ENCODE measurements at regions not wholly inside any gene's neighbourhood (a gene's known extent, or its start where the extent isn't known, plus 50 kb on each side); places are given as distances from the start of the nearest gene placed in this dataset.
"Not testable (repeated sequence)": the region's sequence is repeated elsewhere in the genome, so short reads cannot be mapped to it uniquely, and the experiment has no call there.

GRCh38 chr19:28303502-28303901 lies 909.4 kb downstream of the UQCRFS1 start:
- no peak for DNase-seq (ENCODE audit: low spot score)

DNA sequence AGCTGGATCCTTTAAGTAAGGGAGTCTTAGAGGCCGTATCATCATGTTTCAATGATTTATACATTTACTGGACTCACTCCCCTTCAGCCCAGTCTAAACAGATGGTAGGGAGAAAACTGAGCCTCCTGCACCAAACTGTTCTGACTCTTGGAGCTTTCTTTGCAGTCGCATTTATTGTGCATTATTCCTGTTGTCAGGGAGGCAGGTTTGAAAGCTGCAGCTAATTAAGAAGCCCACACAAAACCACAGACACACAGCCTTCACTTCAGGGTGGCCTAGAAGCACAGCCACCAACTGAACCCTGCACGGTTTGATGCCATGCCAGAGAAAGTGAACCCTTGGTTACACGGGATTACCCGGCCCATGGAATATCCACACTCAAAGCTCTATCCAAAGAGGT lies 911.0 kb downstream of the UQCRFS1 start:
- no peak for DNase-seq (ENCODE audit: low spot score)

GRCh38 chr19:28301463-28301862 lies 911.5 kb downstream of the UQCRFS1 start:
- DNase-seq (ENCODE audit: low spot score), result no peak

- DNase-seq (ENCODE audit: low spot score), result no peak
These were observed 913.3 kb downstream of the UQCRFS1 start for GRCh38 chr19:28299649-28300048.

DNA sequence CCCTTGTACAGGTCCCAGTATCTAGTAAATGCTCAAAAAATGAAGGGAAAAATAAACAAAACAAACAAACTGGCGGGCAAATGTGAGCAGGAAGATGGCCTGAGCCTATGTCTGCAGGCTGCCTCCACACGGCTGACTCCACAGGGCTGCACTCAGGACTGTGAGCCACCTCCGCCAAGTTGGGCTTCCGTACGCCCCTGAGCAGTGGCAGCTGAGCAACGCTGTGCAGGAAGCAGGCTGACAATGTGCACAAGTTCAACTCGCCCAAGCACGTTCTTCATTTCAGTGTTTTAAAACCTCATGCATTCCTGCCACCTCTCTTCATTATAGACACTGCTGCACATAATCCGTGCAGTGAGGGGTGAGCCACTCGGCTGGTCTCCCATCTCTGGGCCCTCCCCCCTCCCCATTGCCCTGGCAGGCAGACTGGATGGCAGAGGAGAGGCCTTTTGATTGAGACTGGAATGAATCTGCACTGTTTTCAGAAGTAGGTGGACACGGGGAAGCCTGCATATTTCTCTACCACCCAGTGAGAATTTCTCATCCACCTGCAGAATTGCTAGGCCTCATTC lies 915.3 kb downstream of the UQCRFS1 start:
- DNase-seq (ENCODE audit: low spot score), result no peak

GRCh38 chr19:28297036-28297435 lies 915.9 kb downstream of the UQCRFS1 start:
- DNase-seq (ENCODE audit: low spot score), result no peak

DNA sequence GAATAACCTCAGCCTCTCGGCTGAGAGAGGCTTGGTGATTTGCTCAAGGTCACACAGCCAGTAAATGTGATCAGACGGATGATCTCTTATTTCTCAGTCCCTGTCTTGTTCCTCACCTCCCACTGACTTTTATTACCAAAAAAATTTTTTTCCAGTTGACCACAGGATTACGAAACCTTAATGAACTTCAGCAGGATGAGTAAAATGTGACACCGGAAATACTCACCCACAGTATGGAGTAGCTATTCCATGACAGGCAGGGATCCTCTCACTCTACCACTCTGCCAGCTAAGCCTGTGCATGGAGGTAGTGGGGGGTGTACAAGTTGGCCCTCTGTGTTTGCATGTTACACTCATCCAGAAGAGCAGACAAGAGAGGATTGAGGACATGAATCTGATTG lies 916.4 kb downstream of the UQCRFS1 start:
- DNase-seq (ENCODE audit: low spot score), result no peak

- not testable (repeated sequence) for DNase-seq (ENCODE audit: low spot score)
These were observed 918.0 kb downstream of the UQCRFS1 start for GRCh38 chr19:28294975-28295374.

GRCh38 chr19:28294395-28294794 lies 918.6 kb downstream of the UQCRFS1 start:
- DNase-seq (ENCODE audit: low spot score), result no peak

- no peak for DNase-seq (ENCODE audit: low spot score)
These were observed 919.3 kb downstream of the UQCRFS1 start for GRCh38 chr19:28293685-28294084.

GRCh38 chr19:28292822-28293500 lies 920.0 kb downstream of the UQCRFS1 start:
- DNase-seq (ENCODE audit: low spot score), result no peak

GRCh38 chr19:28291874-28292273 lies 921.1 kb downstream of the UQCRFS1 start:
- DNase-seq (ENCODE audit: low spot score), result no peak

GRCh38 chr19:28290963-28291657 lies 921.8 kb downstream of the UQCRFS1 start:
- DNase-seq (ENCODE audit: low spot score), result no peak

DNA sequence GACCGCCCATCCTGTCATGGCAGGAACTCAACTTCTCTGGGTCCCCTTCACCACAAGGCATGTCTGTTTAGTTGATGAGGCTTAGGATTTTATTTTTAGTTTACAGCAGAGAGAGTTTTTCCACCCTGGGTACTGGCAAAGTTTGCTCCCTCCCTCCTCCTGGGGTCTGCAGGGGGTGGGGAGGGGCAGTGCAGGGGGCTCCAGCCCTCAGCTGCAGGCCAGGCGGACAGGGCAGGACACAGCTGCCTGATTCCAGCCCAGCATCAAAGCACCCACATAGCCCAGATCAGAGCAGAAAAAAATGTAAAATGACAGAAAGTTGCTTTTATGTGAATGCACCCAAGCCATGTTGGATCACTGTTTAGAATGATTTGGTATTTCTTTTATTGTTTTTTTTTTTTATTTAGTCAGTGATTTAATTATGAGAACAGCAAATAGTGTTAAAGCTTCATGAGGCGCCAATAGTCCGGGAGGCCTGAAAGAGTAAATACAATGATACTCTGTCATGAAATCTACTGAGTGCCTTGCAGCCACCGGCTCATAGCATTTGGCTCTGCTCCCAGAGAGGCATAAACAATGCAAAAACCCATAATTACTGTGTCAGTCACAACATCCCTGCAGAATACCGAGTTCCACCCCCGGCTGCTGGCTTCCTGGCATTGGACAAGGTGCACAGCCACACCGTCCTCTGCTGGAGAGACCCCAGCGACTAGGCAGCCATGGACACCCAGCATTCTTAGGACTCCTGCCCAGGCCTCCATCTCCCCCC lies 923.5 kb downstream of the UQCRFS1 start:
- DNase-seq (ENCODE audit: low spot score), result no peak

GRCh38 chr19:28288572-28289264 lies 924.2 kb downstream of the UQCRFS1 start:
- no peak for DNase-seq (ENCODE audit: low spot score)

- no peak for DNase-seq (ENCODE audit: low spot score)
These were observed 927.0 kb downstream of the UQCRFS1 start for GRCh38 chr19:28285917-28286316.

DNA sequence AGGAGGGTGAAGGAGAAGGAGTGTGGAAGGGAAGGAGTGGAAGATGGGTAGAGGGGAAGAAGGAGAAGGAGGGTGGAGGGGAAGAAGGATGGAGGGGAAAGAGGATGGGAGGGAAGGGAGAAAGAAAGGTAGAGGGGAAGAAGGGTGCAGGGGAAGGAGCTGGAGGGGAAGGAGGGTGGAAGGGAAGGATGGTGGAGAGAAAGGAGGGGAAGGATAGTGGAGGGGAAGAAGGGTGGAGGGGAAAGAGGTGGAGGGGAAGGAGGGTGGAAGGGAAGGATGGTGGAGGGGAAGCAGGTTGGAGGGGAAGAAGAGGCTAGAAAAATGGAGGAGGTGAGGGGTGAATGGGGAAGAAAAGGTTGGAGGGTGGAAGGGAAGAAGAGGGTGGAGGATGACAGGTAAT lies 927.9 kb downstream of the UQCRFS1 start:
- no peak for DNase-seq (ENCODE audit: low spot score)

GRCh38 chr19:28284389-28284788 lies 928.6 kb downstream of the UQCRFS1 start:
- DNase-seq (ENCODE audit: low spot score), result no peak

DNA sequence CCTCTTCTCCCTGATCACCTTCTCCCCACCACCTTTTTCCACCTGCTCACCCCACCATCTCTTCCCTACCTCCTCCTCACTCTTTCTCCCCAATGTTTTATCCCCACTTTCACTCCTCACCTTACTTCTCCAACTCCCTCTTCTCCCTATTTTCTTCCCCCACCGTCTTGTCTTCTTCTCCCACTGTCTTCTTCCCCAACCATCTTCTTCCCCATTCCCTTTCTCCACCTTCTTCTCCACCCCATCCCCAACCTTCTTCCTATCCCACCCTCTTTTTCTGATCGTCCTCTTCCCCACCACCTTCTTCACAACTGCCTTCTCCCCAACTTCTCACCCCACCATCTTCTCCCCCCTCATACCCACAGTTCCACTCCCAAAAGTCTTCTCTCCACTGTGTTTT lies 929.4 kb downstream of the UQCRFS1 start:
- no peak for DNase-seq (ENCODE audit: low spot score)

DNA sequence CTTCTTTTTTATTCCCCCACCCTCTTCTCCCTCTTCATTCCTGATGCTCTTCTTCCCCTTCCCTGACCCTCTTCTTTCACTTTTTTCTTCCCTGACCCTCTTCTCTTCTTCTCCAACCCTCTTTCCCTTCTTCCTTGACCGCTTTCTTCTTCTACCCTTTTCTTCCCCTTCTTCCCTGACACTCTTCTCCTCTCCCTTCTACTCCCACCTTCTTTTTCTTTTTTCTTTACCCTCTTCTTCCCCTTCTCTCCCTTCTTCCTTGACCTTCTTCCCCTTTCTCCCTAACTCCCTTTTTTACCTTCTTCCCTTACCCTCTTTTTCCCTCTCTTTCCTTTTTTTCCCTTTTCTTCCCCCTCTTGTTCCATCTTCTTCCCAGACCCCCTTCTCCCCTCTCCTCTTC lies 931.3 kb downstream of the UQCRFS1 start:
- no peak for DNase-seq (ENCODE audit: low spot score)

DNA sequence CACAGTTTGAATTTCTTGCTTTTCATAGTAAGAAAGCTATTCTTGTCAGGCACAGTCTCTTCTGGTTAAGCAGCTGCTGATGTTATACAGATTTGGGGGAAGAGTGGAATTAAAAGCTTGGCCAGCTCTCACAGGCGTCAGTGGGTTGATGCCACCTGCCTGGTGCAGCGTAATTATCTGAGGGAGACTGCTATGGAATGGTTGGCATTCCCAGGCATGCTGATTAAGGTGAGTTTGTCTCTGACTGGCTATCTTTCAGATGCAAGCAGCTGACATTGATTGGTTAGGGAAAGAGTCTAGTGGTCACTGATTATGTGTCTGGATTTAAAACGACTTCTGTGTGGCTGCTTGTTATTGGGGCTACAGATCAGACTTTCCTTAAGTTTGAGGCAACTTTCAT lies 948.4 kb downstream of the UQCRFS1 start:
- no peak for DNase-seq (ENCODE audit: low spot score)
